ENCODE measurements at regions not wholly inside any gene's neighbourhood (a gene's known extent, or its start where the extent isn't known, plus 50 kb on each side); places are given as distances from the start of the nearest gene placed in this dataset.
A peak's percentile ranks its signal among the peaks of the same experiment; 100 is the strongest.

DNA sequence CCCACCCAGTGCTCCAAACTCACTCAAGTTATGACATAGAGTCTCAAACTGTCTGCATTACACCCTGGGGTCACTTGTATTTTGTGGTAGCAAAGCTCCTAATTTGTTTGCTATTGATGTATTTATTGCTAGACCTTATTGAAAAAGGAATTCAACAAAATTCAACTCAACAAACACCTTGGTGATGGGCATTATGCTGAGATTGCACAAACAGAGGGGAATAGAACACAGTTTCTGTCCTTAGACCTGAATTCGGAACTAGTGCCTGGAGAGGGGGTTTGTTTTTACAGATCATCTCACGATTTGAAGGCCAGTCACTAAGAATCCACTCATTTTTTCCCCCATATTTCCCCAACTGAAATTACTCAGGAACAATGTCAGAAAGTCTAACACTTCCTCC is 53.5 kb upstream of the MAPK4 start:
- TF ChIP-seq SIN3A (IDR thresholded peaks at IDR 0.05; ENCODE audit: borderline replicate concordance, insufficient read depth, low read length): no peak
- TF ChIP-seq FOXP2 (optimal IDR thresholded peaks at IDR 0.05; ENCODE audit: borderline replicate concordance, extremely low read depth, extremely low read length, insufficient read depth): no peak
- TF ChIP-seq POLR2AphosphoS5 (IDR thresholded peaks at IDR 0.05; ENCODE audit: low read depth, low read length): no peak
- no peak for TF ChIP-seq TAF1 (IDR thresholded peaks at IDR 0.05; ENCODE audit: borderline replicate concordance, insufficient read depth, low read length)
- TF ChIP-seq, protein P1, sequence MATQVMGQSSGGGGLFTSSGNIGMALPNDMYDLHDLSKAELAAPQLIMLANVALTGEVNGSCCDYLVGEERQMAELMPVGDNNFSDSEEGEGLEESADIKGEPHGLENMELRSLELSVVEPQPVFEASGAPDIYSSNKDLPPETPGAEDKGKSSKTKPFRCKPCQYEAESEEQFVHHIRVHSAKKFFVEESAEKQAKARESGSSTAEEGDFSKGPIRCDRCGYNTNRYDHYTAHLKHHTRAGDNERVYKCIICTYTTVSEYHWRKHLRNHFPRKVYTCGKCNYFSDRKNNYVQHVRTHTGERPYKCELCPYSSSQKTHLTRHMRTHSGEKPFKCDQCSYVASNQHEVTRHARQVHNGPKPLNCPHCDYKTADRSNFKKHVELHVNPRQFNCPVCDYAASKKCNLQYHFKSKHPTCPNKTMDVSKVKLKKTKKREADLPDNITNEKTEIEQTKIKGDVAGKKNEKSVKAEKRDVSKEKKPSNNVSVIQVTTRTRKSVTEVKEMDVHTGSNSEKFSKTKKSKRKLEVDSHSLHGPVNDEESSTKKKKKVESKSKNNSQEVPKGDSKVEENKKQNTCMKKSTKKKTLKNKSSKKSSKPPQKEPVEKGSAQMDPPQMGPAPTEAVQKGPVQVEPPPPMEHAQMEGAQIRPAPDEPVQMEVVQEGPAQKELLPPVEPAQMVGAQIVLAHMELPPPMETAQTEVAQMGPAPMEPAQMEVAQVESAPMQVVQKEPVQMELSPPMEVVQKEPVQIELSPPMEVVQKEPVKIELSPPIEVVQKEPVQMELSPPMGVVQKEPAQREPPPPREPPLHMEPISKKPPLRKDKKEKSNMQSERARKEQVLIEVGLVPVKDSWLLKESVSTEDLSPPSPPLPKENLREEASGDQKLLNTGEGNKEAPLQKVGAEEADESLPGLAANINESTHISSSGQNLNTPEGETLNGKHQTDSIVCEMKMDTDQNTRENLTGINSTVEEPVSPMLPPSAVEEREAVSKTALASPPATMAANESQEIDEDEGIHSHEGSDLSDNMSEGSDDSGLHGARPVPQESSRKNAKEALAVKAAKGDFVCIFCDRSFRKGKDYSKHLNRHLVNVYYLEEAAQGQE (IDR thresholded peaks at IDR 0.05; ENCODE audit: insufficient read depth in 1 of 2, low read depth in 2 of 2, low read length in 2 of 2): no peak

DNA sequence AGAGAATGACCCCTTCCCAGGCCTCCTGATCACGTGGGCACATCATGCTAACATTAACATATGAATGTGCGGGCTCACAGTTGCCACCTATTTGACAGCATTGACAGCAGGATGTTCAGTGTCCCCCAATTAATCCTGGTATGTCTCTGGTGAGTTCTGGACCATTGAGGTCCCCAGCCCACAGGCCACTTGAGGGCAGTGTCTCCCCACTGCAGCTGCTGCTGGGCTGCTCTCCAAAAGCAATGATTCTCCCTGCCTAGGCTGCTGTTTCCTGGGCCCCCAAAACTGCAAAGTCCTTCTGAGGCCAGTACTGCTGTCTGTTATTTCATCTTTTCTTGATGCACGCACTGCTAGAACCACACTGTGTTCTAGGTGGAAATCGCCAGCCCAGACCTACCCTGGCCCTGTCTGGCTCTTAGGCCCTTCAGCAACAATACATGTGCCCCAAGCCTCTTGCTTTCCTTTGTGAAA is 52.7 kb upstream of the MAPK4 start:
- no peak for TF ChIP-seq POLR2AphosphoS5 (IDR thresholded peaks at IDR 0.05; ENCODE audit: low read depth, low read length)
- TF ChIP-seq, protein P1 (IDR thresholded peaks at IDR 0.05; ENCODE audit: insufficient read depth in 1 of 2, low read depth in 2 of 2, low read length in 2 of 2): 0 out of 4 replicates have a peak, but pooled peaks of 1 of the 2 experiments have one; percentile 26

DNA sequence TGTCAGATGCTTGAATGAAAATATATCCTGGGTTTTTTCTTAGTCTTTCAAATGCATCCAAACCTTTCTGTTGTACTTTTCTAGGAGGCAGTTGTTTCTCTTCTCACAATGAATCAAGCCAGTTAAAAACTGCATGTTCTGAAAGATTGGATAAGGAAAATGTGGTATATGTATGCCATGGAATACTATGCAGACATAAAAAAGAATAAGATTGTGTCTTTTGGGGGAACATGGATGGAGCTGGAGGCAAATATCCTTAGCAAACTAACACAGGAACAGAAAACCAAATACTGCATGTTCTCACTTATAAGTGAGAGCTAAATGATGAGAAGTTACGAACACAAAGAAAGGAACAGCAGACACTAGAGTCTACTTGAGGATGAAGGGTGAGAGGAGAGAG is 51.7 kb upstream of the MAPK4 start:
- TF ChIP-seq, protein P1 (IDR thresholded peaks at IDR 0.05; ENCODE audit: insufficient read depth in 1 of 2, low read depth in 2 of 2, low read length in 2 of 2): no peak
- TF ChIP-seq FOXP2 (optimal IDR thresholded peaks at IDR 0.05; ENCODE audit: borderline replicate concordance, extremely low read depth, extremely low read length, insufficient read depth) (no peak), TAF1 (IDR thresholded peaks at IDR 0.05; ENCODE audit: borderline replicate concordance, insufficient read depth, low read length) (no peak), SIN3A (IDR thresholded peaks at IDR 0.05; ENCODE audit: borderline replicate concordance, insufficient read depth, low read length) (no peak)

DNA sequence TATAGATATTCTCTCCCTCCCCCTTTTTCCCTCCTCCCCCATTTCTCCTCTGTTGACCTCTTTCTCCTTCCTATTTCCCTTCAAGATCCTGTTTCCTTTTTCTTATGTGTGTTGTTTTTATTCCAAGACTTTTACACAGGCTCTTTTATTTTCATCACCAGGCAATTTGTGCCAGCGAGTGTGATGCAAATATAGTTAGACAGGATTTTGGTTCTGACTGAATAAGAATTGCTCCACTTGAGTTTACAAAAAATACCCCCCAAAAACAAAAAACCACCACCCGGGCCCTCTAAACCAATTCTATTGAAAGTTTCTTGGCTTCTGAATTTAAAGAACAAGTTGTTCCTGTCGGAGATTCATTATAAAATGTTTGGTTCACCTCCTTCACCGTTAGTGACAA is 50.9 kb upstream of the MAPK4 start:
- TF ChIP-seq FOXP2 (optimal IDR thresholded peaks at IDR 0.05; ENCODE audit: borderline replicate concordance, extremely low read depth, extremely low read length, insufficient read depth): no peak
- TF ChIP-seq TAF1 (IDR thresholded peaks at IDR 0.05; ENCODE audit: borderline replicate concordance, insufficient read depth, low read length): no peak
- no peak for TF ChIP-seq SIN3A (IDR thresholded peaks at IDR 0.05; ENCODE audit: borderline replicate concordance, insufficient read depth, low read length)
- TF ChIP-seq POLR2AphosphoS5 (IDR thresholded peaks at IDR 0.05; ENCODE audit: low read depth, low read length): no peak
- TF ChIP-seq, protein P1 (IDR thresholded peaks at IDR 0.05; ENCODE audit: insufficient read depth in 1 of 2, low read depth in 2 of 2, low read length in 2 of 2): no peak
